ENCODE measurements at regions not wholly inside any gene's neighbourhood (a gene's known extent, or its start where the extent isn't known, plus 50 kb on each side); places are given as distances from the start of the nearest gene placed in this dataset.
A peak's percentile ranks its signal among the peaks of the same experiment; 100 is the strongest.

DNA sequence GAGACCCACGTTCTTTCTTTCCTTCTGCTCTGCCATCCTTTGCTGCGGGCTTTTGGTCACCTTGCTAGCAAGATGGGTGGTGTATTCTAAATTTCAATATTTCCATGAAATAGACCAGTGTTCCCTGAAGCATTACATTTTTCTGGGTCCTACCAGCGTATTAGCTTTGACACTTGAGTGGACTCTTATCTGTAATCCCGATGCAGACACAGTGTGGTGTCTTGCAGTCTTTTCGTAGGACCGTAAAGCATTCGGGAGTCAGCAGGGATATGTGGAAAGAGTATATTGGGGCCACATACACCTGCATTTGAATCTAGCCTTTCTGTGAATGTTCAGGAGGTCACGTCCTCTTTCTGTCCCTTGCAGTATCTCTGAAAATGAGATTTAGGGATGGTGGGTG, 124.7 kb upstream of the CPEB4 start:
- CTCF ChIA-PET: interaction anchor here (0.5 to 1.9 kb wide), 8 partner anchors 8 to 896 kb away, joined by 3 to 6 read pairs (median 4); no protein-coding TSS in a partner anchor
- TF ChIP-seq, protein P1, sequence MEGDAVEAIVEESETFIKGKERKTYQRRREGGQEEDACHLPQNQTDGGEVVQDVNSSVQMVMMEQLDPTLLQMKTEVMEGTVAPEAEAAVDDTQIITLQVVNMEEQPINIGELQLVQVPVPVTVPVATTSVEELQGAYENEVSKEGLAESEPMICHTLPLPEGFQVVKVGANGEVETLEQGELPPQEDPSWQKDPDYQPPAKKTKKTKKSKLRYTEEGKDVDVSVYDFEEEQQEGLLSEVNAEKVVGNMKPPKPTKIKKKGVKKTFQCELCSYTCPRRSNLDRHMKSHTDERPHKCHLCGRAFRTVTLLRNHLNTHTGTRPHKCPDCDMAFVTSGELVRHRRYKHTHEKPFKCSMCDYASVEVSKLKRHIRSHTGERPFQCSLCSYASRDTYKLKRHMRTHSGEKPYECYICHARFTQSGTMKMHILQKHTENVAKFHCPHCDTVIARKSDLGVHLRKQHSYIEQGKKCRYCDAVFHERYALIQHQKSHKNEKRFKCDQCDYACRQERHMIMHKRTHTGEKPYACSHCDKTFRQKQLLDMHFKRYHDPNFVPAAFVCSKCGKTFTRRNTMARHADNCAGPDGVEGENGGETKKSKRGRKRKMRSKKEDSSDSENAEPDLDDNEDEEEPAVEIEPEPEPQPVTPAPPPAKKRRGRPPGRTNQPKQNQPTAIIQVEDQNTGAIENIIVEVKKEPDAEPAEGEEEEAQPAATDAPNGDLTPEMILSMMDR (IDR thresholded peaks at IDR 0.05; ENCODE audit: unreplicated experiment): no peak

DNA sequence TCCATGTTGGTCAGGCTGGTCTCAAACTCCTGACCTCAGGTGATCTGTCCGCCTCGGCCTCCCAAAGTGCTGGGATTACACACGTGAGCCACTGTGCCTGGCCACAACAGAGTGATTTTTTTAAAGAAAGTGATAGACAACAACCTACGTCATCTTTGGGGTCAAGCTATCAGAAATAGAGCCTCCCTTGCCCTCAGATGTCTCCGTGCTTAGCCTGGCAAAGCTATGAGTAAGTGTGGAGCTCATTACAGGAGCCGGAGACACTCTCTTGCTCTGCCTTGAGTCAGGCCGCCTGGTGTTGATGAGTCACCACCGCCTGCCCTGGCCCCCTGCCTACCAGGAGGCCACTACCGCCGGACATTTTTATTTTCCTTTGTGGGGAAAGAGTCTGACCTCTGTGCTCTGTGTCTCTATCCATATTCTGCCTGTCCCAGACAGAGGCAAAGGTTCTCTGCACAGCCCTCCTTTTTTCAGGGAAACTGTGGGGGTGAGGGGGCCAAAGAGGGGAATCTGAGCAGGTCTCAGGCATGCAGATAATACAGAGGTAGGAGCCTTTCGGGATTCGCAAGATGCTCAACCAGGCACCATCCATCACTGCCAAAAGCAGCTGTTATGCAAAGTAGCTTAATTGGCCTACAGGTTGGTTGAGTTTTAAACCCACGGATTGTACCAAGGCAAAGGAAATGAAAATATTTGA, 123.7 kb upstream of the CPEB4 start:
- DNase-seq (ENCODE audit: unreplicated experiment): peak; percentile 99
- no TSS peak for BruUV-seq (replicated peaks)
- H3K9me3 Mint-ChIP-seq (ENCODE audit: unreplicated experiment): no peaks in the 10 kb centered on the region
- no peaks in the 10 kb centered on the region for H3K36me3 Mint-ChIP-seq (ENCODE audit: insufficient read depth, unreplicated experiment)
- peak overlapping the region; percentile 22 for H3K4me3 Mint-ChIP-seq (ENCODE audit: unreplicated experiment)
- peaks cover 40% of the 10 kb centered on the region for H3K4me1 Mint-ChIP-seq (ENCODE audit: insufficient read depth, unreplicated experiment)
- intact Hi-C loops (cut with micrococcal nuclease): loop anchor here (1.0 to 10.0 kb wide), 5 partner anchors 49 to 440 kb away; partner anchors contain the start of genes BOD1, CPEB4 and STC2
- ChIA-PET POLR2A (interaction anchor here (0.7 to 10.9 kb wide), 30 partner anchors 11 to 199 kb away, joined by 3 to 176 read pairs (median 4); partner anchors contain the start of gene CPEB4), CTCF (interaction anchor here (0.6 to 1.9 kb wide), 13 partner anchors 9 to 564 kb away, joined by 3 to 6 read pairs (median 4); no protein-coding TSS in a partner anchor)
- H3K27me3 Mint-ChIP-seq (ENCODE audit: insufficient read depth, unreplicated experiment): no peaks in the 10 kb centered on the region
- peak overlapping the region; percentile 77 for H3K27ac Mint-ChIP-seq (ENCODE audit: low read depth, unreplicated experiment)
- TF ChIP-seq, protein P1 (IDR thresholded peaks at IDR 0.05; ENCODE audit: unreplicated experiment): no peak

More for the DNA sequence above, 124.7 kb upstream of the CPEB4 start:
- intact Hi-C loops (cut with micrococcal nuclease): loop anchor here (10.0 kb wide), 1 partner anchor 439 kb away; the partner anchor contains the start of gene STC2
- H3K27me3 Mint-ChIP-seq (ENCODE audit: insufficient read depth, unreplicated experiment): no peaks in the 10 kb centered on the region
- no peaks in the 10 kb centered on the region for H3K9me3 Mint-ChIP-seq (ENCODE audit: unreplicated experiment)
- H3K4me1 Mint-ChIP-seq (ENCODE audit: insufficient read depth, unreplicated experiment): peaks cover 39% of the 10 kb centered on the region
- H3K4me3 Mint-ChIP-seq (ENCODE audit: unreplicated experiment): no peak overlapping the region
- no peak for DNase-seq (ENCODE audit: unreplicated experiment)
- peak overlapping the region; percentile 77 for H3K27ac Mint-ChIP-seq (ENCODE audit: low read depth, unreplicated experiment)
- BruUV-seq (replicated peaks): no TSS peak
- H3K36me3 Mint-ChIP-seq (ENCODE audit: insufficient read depth, unreplicated experiment): no peaks in the 10 kb centered on the region
- POLR2A ChIA-PET: interaction anchor here (0.8 to 10.9 kb wide), 11 partner anchors 10 to 188 kb away, joined by 3 to 176 read pairs (median 9); partner anchors contain the start of gene CPEB4

DNA sequence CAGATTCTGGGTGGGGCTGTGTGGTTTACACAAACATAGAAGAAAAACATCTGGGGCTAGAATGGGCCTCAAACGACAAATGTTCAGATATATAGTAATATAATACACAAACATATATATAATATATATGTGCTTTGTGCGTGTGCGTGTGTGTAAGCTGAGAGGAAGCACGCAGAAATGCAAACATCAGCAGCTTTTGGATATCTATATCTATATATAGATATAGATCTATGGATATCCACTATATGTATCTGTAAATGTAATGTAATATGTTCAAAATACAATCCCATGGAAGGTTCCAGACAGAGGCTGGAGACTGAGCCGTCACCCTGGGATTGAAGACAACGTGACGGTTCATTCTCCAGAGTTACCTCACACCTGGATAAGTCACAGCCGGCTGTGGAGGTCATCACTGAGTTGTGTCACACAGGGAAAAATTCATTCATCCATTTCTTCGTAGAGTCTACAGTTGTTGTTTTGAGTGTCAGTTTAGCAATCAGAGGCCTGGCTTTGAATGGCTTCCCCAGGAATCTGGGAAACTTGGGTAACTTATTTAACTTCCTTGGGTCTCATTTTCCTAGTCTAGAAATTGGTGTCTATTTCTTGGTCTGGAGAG, 123.0 kb upstream of the CPEB4 start:
- intact Hi-C loops (cut with micrococcal nuclease): loop anchor here (2.0 to 10.0 kb wide), 3 partner anchors 148 to 440 kb away; partner anchors contain the start of genes BOD1 and STC2
- Mint-ChIP-seq H3K9me3 (ENCODE audit: unreplicated experiment) (no peaks in the 10 kb centered on the region), H3K27ac (ENCODE audit: low read depth, unreplicated experiment) (peak overlapping the region; percentile 77), H3K36me3 (ENCODE audit: insufficient read depth, unreplicated experiment) (no peaks in the 10 kb centered on the region), H3K4me1 (ENCODE audit: insufficient read depth, unreplicated experiment) (peaks cover 45% of the 10 kb centered on the region), H3K4me3 (ENCODE audit: unreplicated experiment) (peak overlapping the region; percentile 22), H3K27me3 (ENCODE audit: insufficient read depth, unreplicated experiment) (no peaks in the 10 kb centered on the region)
- DNase-seq (ENCODE audit: unreplicated experiment): peak; percentile 41
- TSS peak; percentile 31 for BruUV-seq (replicated peaks)
- TF ChIP-seq, protein P1 (IDR thresholded peaks at IDR 0.05; ENCODE audit: unreplicated experiment): no peak
- ChIA-PET POLR2A (interaction anchor here (0.5 to 10.9 kb wide), 32 partner anchors 11 to 781 kb away, joined by 3 to 176 read pairs (median 5); partner anchors contain the start of genes ATP6V0E1, BOD1 and CPEB4), CTCF (interaction anchor here (0.7 to 1.6 kb wide), 10 partner anchors 10 to 208 kb away, joined by 3 to 6 read pairs (median 4); no protein-coding TSS in a partner anchor)
